Neural cell (in vitro differentiated cells): ENCODE measurements at regions not wholly inside any gene's neighbourhood (a gene's known extent, or its start where the extent isn't known, plus 50 kb on each side); places are given as distances from the start of the nearest gene placed in this dataset.

Experiments used
- EP300 ChIP-seq: fragments of 450-650 bp; conservative IDR thresholded peaks from 2 replicates; pipeline ENCODE4 v1.6.1; 2014; ENCODE audit warnings: antibody characterized with exemption, mild to moderate bottlenecking, moderate library complexity; ENCODE audit not compliant: poor library complexity, severe bottlenecking
- EZH2 ChIP-seq: fragments of 200-600, 300-800 bp; shearing (Covaris generic), sonication (generic); IDR thresholded peaks from 2 replicates; pipeline ENCODE4 v1.6.1; 2014; ENCODE audit warnings: antibody characterized with exemption, low read length, borderline replicate concordance, mild to moderate bottlenecking; ENCODE audit not compliant: insufficient read depth, poor library complexity, severe bottlenecking
- MXI1 ChIP-seq: fragments of 450-650 bp; conservative IDR thresholded peaks from 2 replicates; pipeline ENCODE4 v1.6.1; 2014; ENCODE audit warnings: antibody characterized with exemption, mild to moderate bottlenecking; ENCODE audit not compliant: poor library complexity, severe bottlenecking
- POLR2AphosphoS5 ChIP-seq: IDR thresholded peaks from 2 replicates; pipeline ENCODE4 v1.6.1; 2012
- RAD21 ChIP-seq: fragments of 450-650 bp; conservative IDR thresholded peaks from 2 replicates; pipeline ENCODE4 v1.6.1; 2014; ENCODE audit warnings: antibody characterized with exemption, mild to moderate bottlenecking, moderate library complexity
- REST ChIP-seq: IDR thresholded peaks from 2 replicates; pipeline ENCODE4 v1.6.1; 2012; ENCODE audit warnings: borderline replicate concordance
- SMC3 ChIP-seq: fragments of 450-650 bp; conservative IDR thresholded peaks from 2 replicates; pipeline ENCODE4 v1.6.1; 2014; ENCODE audit warnings: antibody characterized with exemption, mild to moderate bottlenecking, moderate library complexity; ENCODE audit not compliant: poor library complexity
- TAF1 ChIP-seq: IDR thresholded peaks from 2 replicates; pipeline ENCODE4 v1.6.1; 2012; ENCODE audit warnings: low read depth
- TF ChIP-seq, protein P1 (sequence below): fragments of 450-650 bp; IDR thresholded peaks from 2 replicates; pipeline ENCODE4 v1.5.1; 2014; ENCODE audit warnings: antibody characterized with exemption, mild to moderate bottlenecking, moderate library complexity; ENCODE audit not compliant: poor library complexity, severe bottlenecking

- TF ChIP-seq, protein P1, sequence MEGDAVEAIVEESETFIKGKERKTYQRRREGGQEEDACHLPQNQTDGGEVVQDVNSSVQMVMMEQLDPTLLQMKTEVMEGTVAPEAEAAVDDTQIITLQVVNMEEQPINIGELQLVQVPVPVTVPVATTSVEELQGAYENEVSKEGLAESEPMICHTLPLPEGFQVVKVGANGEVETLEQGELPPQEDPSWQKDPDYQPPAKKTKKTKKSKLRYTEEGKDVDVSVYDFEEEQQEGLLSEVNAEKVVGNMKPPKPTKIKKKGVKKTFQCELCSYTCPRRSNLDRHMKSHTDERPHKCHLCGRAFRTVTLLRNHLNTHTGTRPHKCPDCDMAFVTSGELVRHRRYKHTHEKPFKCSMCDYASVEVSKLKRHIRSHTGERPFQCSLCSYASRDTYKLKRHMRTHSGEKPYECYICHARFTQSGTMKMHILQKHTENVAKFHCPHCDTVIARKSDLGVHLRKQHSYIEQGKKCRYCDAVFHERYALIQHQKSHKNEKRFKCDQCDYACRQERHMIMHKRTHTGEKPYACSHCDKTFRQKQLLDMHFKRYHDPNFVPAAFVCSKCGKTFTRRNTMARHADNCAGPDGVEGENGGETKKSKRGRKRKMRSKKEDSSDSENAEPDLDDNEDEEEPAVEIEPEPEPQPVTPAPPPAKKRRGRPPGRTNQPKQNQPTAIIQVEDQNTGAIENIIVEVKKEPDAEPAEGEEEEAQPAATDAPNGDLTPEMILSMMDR = no peak
- no peak for TF ChIP-seq EZH2
- TF ChIP-seq POLR2AphosphoS5 = no peak
- TF ChIP-seq TAF1 = no peak
- no peak for TF ChIP-seq EP300
- TF ChIP-seq REST = no peak
- TF ChIP-seq RAD21 = no peak
- TF ChIP-seq SMC3 = no peak
- TF ChIP-seq MXI1 = no peak
Observed at GRCh38 chr11:29447821-29448220, 569.0 kb downstream of the KCNA4 start.
